GM21576 (cell line): ENCODE measurements at regions not wholly inside any gene's neighbourhood (a gene's known extent, or its start where the extent isn't known, plus 50 kb on each side); places are given as distances from the start of the nearest gene placed in this dataset.
"Not testable (repeated sequence)": the region's sequence is repeated elsewhere in the genome, so short reads cannot be mapped to it uniquely, and the experiment has no call there.

ENCODE experiments used
- ATAC-seq: cut with Tn5 transposase; IDR thresholded peaks from one replicate; pipeline ENCODE4 v1.9.1; 2021; ENCODE audit warnings: mild to moderate bottlenecking, moderate library complexity; ENCODE audit not compliant: unreplicated experiment

DNA sequence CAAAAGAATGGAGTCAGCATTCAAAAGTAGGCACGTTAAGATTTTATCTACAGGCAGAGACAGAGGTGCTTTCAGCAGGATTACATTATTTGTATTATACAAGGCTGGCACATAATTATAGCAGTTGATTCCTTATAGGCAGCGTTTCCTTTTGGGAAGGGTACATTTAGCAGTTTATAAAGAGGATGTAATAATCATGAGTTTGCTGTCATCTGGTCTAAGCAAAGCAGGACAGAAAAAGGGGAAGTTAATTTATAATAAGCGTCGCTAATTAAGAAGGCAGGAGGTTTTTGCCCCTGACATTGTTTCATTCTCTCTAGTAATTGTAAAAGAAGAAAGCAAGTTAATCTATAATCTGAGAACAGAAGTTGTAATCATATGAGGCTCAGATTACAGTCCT lies 259.9 kb upstream of the MDGA2 start:
- no peak for ATAC-seq

DNA sequence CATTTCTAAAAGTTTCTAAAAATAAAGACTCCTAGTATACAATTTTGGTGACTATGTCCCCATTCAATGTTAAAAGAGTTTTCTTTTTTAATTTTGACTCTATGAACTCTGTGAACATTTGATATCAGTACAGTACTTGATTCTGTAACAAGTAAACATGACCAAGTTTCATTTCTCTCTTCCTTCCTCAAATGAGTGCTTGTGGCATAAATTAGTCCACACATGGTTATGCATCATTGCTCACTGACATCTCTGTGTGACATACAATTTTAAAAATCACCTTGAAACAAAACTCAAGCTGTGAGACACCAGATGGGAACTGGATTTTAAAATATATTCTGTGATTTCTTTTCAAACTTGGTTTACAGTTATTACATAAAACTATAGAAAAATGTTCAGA lies 253.9 kb upstream of the MDGA2 start:
- peak; percentile 94 for ATAC-seq

- ATAC-seq, result no peak
These were observed 245.7 kb upstream of the MDGA2 start for GRCh38 chr14:47921133-47921532.

DNA sequence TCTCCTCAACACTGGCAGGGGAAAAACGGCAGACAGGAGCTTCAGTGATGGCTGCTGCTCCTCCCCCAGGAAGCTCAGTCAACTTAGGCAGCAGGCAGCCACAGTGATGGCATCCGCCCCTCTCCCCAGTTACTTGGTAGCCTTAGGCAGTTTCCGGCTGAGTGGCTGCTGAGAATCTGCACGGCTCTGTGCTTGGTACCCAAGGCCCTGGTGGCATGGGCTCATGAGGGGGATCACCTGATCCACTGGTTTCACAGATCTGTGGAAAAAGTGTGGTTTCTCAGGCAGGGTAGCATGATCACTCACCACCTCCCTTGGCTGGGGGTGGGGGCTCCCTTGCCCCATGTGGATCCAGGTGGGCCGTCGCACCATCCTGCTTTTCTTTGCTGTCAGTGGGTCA lies 244.6 kb upstream of the MDGA2 start:
- no peak for ATAC-seq

DNA sequence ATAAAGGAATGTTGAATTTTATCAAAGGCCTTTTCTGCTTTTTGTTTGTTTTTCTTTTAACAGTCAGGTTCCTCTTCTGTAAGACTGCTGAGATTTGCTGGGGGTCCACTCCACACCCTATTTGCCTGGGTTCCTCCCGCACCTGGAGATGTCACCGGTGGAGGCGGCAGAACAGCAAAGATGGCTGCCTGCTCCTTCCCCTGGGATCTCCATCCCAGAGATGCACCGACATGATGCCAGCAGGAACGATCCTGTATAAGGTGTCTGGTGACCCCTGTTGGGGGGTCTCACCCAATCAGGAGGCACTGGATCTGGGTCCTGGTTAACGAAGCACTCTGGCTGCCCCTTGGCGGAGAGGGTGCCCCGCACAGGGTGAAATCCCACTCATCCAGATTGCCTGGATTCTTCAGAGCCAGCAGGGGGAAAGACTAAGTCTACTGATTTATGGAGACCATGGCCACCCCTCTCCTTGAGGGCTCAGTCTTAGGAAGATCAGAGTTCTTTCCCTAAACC lies 244.0 kb upstream of the MDGA2 start:
- ATAC-seq, result no peak

GRCh38 chr14:47917344-47917954 lies 242.0 kb upstream of the MDGA2 start:
- no peak for ATAC-seq

DNA sequence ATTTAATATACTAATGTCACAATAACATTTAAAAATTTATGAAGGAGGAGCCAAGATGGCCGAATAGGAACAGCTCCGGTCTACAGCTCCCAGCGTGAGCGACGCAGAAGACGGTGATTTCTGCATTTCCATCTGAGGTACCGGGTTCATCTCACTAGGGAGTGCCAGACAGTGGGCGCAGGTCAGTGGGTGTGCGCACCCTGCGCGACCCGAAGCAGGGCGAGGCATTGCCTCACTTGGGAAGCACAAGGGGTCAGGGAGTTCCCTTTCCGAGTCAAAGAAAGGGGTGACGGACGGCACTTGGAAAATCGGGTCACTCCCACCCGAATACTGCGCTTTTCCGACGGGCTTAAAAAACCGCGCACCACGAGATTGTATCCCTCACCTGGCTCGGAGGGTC lies 225.7 kb upstream of the MDGA2 start:
- not testable (repeated sequence) for ATAC-seq

DNA sequence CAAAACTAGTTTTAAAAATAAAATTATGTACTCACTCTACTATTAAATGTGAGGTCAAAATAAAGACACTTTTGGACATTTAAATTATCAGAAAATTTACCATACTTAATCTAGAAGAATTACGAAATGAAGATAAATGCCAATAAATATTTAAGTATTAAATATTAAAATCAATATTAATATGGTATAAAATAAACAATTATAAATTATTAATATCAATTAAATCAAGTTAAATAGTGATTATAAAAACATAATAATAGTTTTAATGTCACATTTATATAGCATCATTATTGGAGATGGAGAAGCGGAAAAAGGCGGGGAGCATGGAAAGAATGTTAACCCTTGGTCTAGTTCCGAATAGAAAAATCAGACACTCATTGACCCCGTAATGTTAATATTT lies 224.3 kb upstream of the MDGA2 start:
- ATAC-seq, result no peak

DNA sequence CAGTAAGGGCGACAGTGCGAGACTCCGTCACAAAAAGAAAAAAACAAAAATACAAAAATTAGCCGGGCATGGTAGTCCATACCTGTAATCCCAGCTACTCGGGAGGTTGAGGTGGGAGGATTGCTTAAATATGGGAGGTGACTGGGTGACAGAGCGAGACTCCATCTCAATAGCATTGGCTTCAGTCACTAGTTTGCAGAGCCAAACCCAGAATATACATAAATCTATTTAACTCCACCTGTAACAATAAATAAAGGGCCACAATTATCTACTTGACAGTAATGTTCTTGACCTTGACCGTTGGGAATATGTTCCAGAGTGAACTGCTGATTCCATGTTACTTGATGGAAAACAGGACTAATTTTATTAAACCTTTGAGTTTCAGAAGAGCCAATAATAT lies 198.9 kb upstream of the MDGA2 start:
- no peak for ATAC-seq

DNA sequence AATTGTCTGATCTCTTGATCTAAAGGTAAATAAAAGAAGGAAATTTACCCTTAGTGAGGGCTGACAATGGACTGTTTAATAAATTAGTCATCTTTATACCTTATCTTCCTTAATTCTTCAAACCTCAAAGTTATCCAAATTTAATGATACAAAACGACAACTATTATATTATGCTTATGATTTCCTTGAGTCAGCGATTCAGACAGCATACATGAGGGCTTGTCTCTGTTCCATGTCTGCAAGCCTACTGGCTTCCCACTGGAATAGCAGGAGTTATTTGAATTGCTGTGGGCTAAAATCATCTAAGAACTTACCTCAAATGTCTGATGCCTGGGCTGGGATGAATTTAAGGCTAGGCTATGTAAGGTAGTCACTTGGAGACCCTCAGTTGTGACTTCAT lies 197.2 kb upstream of the MDGA2 start:
- no peak for ATAC-seq

DNA sequence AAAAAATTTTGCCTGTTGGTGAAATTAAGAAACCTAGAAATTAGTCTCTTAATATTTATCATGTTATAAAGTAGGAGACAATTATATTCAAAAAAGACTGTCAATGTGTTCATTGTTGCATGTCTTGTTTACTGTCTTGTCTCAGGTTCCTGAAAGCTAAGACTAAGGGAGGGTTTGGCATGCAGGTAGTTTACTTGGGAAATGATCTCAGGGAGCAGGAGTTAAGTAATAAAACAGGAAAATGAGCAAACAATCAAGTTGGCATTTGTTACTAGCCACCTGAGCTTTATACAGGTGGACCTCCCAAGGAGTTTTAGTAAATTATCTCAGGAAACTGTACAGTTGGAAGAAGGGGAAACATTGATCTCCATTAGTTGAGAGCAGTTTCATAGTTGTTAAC lies 188.0 kb upstream of the MDGA2 start:
- ATAC-seq, result no peak

DNA sequence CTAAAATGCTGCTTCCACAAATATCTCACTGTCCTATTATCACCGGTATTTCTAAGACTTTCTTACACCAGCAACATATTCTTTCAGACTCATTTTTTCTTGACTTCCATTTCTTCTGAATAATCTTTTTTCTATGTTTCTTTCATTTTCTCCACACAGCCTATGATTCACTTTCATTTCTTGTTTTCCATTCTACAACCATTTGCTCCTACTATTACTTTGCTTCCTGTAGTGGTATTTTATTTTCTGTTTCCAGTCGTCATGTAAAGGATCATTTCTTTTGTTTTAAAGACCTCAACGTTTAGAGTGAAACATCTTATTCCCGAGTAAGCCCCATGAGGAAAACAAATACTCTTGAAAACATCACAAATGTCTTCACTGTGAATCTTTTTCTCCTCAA lies 182.2 kb upstream of the MDGA2 start:
- no peak for ATAC-seq

DNA sequence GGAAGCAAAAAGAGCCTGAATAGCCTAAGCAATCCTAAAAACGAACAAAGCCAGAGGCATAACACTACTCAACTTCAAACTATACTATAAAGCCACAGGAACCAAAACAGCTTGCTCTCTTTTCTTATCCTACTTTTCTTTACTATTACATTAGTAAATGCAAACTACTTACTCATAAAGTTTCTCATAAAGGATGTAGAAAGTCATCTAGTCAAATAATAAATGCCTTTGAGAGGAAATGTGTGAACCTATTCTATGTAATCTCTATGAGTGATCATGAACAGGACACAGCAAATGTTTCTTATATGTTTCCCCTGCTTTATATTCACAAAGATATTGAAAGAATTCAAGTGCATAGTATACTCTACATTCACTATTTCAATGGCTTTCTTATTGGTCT lies 176.9 kb upstream of the MDGA2 start:
- no peak for ATAC-seq

GRCh38 chr14:47846008-47846407 lies 170.6 kb upstream of the MDGA2 start:
- ATAC-seq, result no peak

DNA sequence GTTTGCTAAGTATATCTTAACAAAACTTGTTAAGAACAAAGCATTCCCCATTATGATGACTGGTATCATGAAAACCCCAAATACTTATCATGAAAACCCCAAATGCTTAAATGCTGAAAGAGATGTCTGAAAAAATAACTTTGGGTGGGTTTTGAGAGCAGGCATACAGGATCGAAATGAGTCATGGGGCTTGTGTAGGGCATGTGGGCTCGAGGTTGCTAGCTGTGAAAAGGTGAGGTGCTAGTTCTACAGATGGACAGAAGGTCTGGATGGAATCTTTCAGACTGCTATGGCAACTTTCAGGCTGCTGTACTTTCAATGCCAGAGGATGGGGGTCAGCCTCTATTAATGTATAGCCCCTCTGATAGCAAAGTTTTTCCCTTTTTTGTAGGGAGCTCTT lies 167.8 kb upstream of the MDGA2 start:
- ATAC-seq, result no peak

- no peak for ATAC-seq
These were observed 157.6 kb upstream of the MDGA2 start for GRCh38 chr14:47833011-47833410.

GRCh38 chr14:47826809-47827208 lies 151.4 kb upstream of the MDGA2 start:
- ATAC-seq, result no peak

GRCh38 chr14:47822326-47822725 lies 146.9 kb upstream of the MDGA2 start:
- no peak for ATAC-seq

GRCh38 chr14:47821135-47821534 lies 145.7 kb upstream of the MDGA2 start:
- ATAC-seq, result no peak

DNA sequence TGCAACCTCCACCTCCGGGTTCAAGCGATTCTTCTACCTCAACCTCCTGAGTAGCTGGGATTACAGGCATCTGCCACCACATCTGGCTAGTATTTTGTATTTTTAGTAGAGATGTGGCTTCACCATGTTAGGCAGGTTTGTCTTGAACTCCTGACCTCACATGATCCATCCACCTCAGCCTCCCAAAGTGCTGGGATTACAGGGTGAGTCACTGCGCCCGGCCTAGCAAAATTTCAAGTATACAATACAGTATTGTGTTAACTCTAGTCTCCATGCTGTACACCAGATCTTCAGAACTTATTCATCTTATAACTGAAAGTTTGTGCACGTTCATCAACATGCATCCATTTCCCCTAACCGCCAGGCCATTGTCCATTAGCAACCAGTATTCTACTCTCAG lies 115.1 kb upstream of the MDGA2 start:
- no peak for ATAC-seq

GRCh38 chr14:47785058-47785457 lies 109.7 kb upstream of the MDGA2 start:
- ATAC-seq, result no peak

DNA sequence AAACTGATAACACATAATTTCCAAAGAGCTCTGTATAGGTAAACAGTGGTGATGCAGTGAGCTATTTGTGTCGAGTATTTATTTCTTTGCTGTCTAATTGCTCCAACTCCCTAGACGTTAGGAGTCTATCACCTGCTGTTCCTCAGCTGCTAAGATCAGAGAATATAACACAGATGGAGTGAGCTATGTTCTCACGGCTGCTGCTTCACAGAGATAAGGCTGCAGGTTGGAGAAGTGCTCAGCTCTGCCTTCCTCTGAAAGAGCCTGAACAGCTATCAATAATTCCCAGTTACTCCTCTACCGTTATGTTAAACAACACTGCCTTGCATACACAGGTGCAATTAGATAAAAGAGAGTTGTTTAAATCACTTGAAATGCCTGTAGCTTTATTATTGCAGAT lies 103.2 kb upstream of the MDGA2 start:
- ATAC-seq, result no peak

GRCh38 chr14:47772652-47773051 lies 97.2 kb upstream of the MDGA2 start:
- ATAC-seq, result no peak
